ENCODE measurements at regions not wholly inside any gene's neighbourhood (a gene's known extent, or its start where the extent isn't known, plus 50 kb on each side); places are given as distances from the start of the nearest gene placed in this dataset.

GRCh38 chr1:18535391-18536210 is 54.9 kb downstream of the KLHDC7A start:
- POLR2A ChIA-PET: interaction anchor here (0.7 to 1.8 kb wide), 3 partner anchors 10 to 565 kb away, joined by 3 to 7 read pairs (median 3); no protein-coding TSS in a partner anchor
- WGBS (ENCODE audit: insufficient coverage, low coverage, missing lambda C conversion rate): 7% methylated on average over 14 of the region's 14 CpGs
- Histone ChIP-seq H3K4me3 (no peak overlapping the region), H3K27me3 (ENCODE audit: control insufficient read depth in 2 of 2, insufficient read depth in 2 of 2, low read length in 2 of 2) (peaks cover 16 to 45% of the 10 kb centered on the region in 2 experiments; a peak in 4 of 5 replicates), H4K20me1 (replicated peaks; ENCODE audit: control insufficient read depth, insufficient read depth, low read length) (peaks cover 37% of the 10 kb centered on the region), H3K4me1 (replicated peaks in 1 of 2; ENCODE audit: control insufficient read depth in 2 of 2, insufficient read depth in 2 of 2, low read length in 2 of 2) (peaks cover 17 to 36% of the 10 kb centered on the region in 2 experiments), H3K9ac (ENCODE audit: insufficient read depth in 1 of 2, low read depth in 2 of 2, low read length in 2 of 2) (no peak overlapping the region), H3K4me2 (ENCODE audit: insufficient read depth, low read length) (peak overlapping the region; percentile 8; the same call in 1 of the 2 replicates), H3K36me3 (ENCODE audit: control insufficient read depth, insufficient read depth, low read length) (no peaks in the 10 kb centered on the region), H2AFZ (ENCODE audit: low read depth, low read length) (no peak overlapping the region), H3K9me1 (ENCODE audit: control insufficient read depth, insufficient read depth, low read length) (peaks cover 5% of the 10 kb centered on the region), H3K27ac (ENCODE audit: extremely low read depth, low read depth, low read length) (no peak overlapping the region), H3K79me2 (ENCODE audit: control insufficient read depth, insufficient read depth, low read length) (no peaks in the 10 kb centered on the region), H3K9me3 (replicated peaks; ENCODE audit: control insufficient read depth, insufficient read depth, low read depth, low read length) (no peaks in the 10 kb centered on the region)
- no peak for DNase-seq (ENCODE audit: extremely low read depth in 1 of 4, low spot score in 3 of 4)
- BruUV-seq (replicated peaks): no TSS peak
- FAIRE-seq: no peak
- in situ Hi-C loops (cut with MboI): no loop called here
- ATAC-seq: no peak
- intact Hi-C loops (cut with micrococcal nuclease): no loop called here
- CTCF ChIA-PET (ENCODE audit: low intra/inter-chr PET ratio): no interaction called here
- TF ChIP-seq MAFG (tag; conservative IDR thresholded peaks at IDR 0.05) (no peak), ZKSCAN1 (IDR thresholded peaks at IDR 0.05; ENCODE audit: low read depth, low read length) (0 out of 2 replicates have a peak, but pooled peaks have one; percentile 44), ZFP91 (CRISPR knock-in tag; IDR thresholded peaks at IDR 0.05) (no peak), ZNF785 (CRISPR knock-in tag; IDR thresholded peaks at IDR 0.05) (no peak), ERF (CRISPR knock-in tag; IDR thresholded peaks at IDR 0.05) (no peak), ZHX1 (conservative IDR thresholded peaks at IDR 0.05; ENCODE audit: low read length) (no peak), CBFA2T2 (conservative IDR thresholded peaks at IDR 0.05) (no peak), EGR1 (conservative IDR thresholded peaks at IDR 0.05) (no peak)
- TF ChIP-seq, protein P1, sequence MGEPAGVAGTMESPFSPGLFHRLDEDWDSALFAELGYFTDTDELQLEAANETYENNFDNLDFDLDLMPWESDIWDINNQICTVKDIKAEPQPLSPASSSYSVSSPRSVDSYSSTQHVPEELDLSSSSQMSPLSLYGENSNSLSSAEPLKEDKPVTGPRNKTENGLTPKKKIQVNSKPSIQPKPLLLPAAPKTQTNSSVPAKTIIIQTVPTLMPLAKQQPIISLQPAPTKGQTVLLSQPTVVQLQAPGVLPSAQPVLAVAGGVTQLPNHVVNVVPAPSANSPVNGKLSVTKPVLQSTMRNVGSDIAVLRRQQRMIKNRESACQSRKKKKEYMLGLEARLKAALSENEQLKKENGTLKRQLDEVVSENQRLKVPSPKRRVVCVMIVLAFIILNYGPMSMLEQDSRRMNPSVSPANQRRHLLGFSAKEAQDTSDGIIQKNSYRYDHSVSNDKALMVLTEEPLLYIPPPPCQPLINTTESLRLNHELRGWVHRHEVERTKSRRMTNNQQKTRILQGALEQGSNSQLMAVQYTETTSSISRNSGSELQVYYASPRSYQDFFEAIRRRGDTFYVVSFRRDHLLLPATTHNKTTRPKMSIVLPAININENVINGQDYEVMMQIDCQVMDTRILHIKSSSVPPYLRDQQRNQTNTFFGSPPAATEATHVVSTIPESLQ (CRISPR knock-in tag; IDR thresholded peaks at IDR 0.05): no peak
